Iris pigment epithelial cell (primary cell): ENCODE measurements at regions not wholly inside any gene's neighbourhood (a gene's known extent, or its start where the extent isn't known, plus 50 kb on each side); places are given as distances from the start of the nearest gene placed in this dataset.

Experiments used
- DNase-seq: peaks from one replicate; pipeline ENCODE4 v3.0.0-alpha.2; 2011; ENCODE audit warnings: low read depth

GRCh38 chr5:104998572-104998971 lies 1436.0 kb upstream of the NUDT12 start:
- no peak for DNase-seq

GRCh38 chr5:104998169-104998568 lies 1435.6 kb upstream of the NUDT12 start:
- no peak for DNase-seq

GRCh38 chr5:104987074-104987473 lies 1424.5 kb upstream of the NUDT12 start:
- no peak for DNase-seq

GRCh38 chr5:104977529-104977928 lies 1414.9 kb upstream of the NUDT12 start:
- no peak for DNase-seq

GRCh38 chr5:104967806-104968410 lies 1405.3 kb upstream of the NUDT12 start:
- DNase-seq: no peak

GRCh38 chr5:104965006-104965405 lies 1402.4 kb upstream of the NUDT12 start:
- no peak for DNase-seq

GRCh38 chr5:104955479-104955878 lies 1392.9 kb upstream of the NUDT12 start:
- no peak for DNase-seq

- no peak for DNase-seq
Measured at GRCh38 chr5:104952876-104953275, 1390.3 kb upstream of the NUDT12 start.

GRCh38 chr5:104951829-104952228 lies 1389.2 kb upstream of the NUDT12 start:
- no peak for DNase-seq

GRCh38 chr5:104947076-104947475 lies 1384.5 kb upstream of the NUDT12 start:
- no peak for DNase-seq

- no peak for DNase-seq
Measured at GRCh38 chr5:104942735-104943134, 1380.1 kb upstream of the NUDT12 start.

GRCh38 chr5:104941030-104941645 lies 1378.5 kb upstream of the NUDT12 start:
- DNase-seq: no peak

- DNase-seq: no peak
Measured at GRCh38 chr5:104937598-104937997, 1375.0 kb upstream of the NUDT12 start.

- DNase-seq: no peak
Measured at GRCh38 chr5:104932431-104932830, 1369.8 kb upstream of the NUDT12 start.

- no peak for DNase-seq
Measured at GRCh38 chr5:104928906-104929520, 1366.4 kb upstream of the NUDT12 start.

- no peak for DNase-seq
Measured at GRCh38 chr5:104915226-104915625, 1352.6 kb upstream of the NUDT12 start.

GRCh38 chr5:104914536-104915070 lies 1352.0 kb upstream of the NUDT12 start:
- no peak for DNase-seq

GRCh38 chr5:104913841-104914281 lies 1351.3 kb upstream of the NUDT12 start:
- no peak for DNase-seq

GRCh38 chr5:104909803-104910202 lies 1347.2 kb upstream of the NUDT12 start:
- no peak for DNase-seq

- DNase-seq: no peak
Measured at GRCh38 chr5:104904561-104904960, 1342.0 kb upstream of the NUDT12 start.

- DNase-seq: no peak
Measured at GRCh38 chr5:104903941-104904340, 1341.4 kb upstream of the NUDT12 start.

GRCh38 chr5:104891596-104891995 lies 1329.0 kb upstream of the NUDT12 start:
- DNase-seq: no peak

- DNase-seq: no peak
Measured at GRCh38 chr5:104890767-104891166, 1328.2 kb upstream of the NUDT12 start.
